Superior temporal gyrus (tissue), 1 donor: ENCODE measurements at regions not wholly inside any gene's neighbourhood (a gene's known extent, or its start where the extent isn't known, plus 50 kb on each side); places are given as distances from the start of the nearest gene placed in this dataset.
"Not testable (repeated sequence)": the region's sequence is repeated elsewhere in the genome, so short reads cannot be mapped to it uniquely, and the experiment has no call there.

Experiments used
- DNase-seq: peaks from one replicate; pipeline ENCODE4 v3.0.0-alpha.2; 2016; ENCODE audit errors: extremely low spot score

DNA sequence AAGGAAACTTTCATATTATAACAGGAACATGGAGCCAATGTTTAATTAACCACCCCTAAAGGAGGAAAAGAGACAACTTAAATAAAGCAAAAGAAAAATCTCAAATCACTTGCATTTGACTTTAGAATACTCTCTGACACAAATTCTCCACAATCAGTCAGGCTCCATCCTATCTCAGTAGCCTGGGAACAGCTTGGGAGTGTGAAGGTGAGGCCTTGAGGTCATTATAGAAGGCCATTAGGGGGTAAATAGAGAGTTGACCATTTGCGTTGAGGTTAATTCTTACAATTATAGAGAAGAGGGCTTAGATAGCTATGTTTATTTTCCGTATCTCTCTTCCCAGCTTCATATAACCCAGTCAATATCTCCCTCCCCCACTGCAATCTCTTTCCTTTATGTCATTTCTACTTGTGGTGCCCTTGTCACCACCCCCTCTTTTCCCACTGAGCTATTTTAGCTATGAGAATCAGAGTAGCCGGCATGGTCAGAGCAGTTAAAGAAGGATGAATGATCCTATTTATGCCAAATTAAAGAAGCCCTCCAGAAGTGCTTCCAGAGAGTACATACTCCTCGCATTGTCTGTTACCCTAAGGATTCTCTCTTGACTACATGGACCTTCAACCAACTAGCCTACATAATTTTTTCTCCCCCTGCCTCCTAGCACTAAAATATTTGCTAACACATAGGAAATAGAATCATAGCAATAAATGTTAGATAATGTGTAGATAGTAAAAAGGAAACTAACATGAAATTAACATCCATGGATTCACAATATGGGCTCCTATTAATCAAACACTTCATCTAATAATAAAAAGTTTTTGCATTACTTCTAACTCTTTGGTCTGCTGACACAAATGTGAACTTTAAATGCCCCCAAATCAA lies 135.2 kb upstream of the KRR1 start:
- DNase-seq = no peak

DNA sequence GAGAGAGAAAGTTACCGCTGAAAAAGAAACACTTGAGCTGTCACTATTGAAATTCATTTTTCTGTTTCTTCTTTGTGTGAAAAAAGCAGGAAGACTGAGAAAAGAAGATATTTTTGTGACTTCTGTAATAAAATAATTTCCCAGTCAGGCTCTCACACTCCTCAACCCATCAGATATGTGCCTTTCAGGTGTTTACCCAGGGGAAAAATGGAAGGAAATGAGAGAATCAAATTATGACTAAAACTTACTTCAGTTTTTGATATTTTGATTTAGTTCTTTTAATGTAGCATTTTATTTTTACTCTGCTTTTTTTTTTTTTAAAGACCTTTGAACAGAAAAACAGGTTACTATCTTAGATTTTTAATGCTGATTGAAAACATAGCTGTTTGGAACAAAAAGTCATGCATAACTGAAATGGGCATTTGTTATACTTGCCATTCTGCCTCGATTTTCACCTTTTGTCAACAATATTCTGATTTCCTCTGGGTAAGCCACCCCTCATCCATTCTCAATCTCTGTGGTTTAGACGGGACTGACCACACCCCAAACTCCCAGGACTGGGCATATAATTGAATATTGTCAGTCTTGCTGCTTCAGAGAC lies 133.2 kb upstream of the KRR1 start:
- DNase-seq = no peak

- DNase-seq = not testable (repeated sequence)
Observed at GRCh38 chr12:75643119-75643518, 131.7 kb upstream of the KRR1 start.

DNA sequence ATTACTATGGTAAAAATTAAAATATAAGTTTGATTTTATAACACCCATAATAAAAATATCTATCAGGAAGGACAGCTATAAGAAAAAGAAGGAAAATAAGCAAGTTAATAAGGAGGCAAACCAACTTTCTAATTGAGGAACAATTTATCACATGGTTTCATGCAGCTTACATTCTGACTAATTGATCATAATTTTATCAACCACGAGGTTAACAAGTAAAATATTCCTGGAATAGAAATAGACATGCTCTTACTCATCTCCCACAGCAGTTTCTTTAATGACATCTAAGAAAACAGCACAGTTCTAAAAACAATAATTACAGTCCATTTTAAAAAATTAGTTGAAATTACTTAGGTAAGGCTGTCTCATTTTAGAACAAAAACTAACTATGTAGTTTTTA lies 130.8 kb upstream of the KRR1 start:
- DNase-seq = no peak

GRCh38 chr12:75641031-75641780 lies 129.8 kb upstream of the KRR1 start:
- no peak for DNase-seq

DNA sequence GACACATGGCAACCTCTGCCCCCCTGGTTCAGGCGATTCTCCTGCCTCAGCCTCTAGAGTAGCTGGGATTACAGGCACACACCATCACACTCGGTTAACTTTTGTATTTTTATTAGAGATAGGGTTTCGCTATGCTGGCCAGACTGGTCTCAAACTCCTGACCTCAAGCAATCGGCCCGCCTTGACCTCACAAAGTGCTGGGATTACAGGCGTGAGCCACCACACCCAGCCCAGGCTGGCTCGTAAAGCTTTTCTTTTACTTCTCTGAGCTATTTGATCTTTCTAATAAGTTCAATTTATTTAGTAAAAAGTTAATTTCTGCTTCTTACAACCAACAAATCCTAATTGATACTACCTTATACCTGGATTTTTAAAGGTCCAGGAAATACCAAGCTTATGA lies 127.4 kb upstream of the KRR1 start:
- no peak for DNase-seq

- DNase-seq = no peak
Observed at GRCh38 chr12:75636607-75637006, 125.2 kb upstream of the KRR1 start.

DNA sequence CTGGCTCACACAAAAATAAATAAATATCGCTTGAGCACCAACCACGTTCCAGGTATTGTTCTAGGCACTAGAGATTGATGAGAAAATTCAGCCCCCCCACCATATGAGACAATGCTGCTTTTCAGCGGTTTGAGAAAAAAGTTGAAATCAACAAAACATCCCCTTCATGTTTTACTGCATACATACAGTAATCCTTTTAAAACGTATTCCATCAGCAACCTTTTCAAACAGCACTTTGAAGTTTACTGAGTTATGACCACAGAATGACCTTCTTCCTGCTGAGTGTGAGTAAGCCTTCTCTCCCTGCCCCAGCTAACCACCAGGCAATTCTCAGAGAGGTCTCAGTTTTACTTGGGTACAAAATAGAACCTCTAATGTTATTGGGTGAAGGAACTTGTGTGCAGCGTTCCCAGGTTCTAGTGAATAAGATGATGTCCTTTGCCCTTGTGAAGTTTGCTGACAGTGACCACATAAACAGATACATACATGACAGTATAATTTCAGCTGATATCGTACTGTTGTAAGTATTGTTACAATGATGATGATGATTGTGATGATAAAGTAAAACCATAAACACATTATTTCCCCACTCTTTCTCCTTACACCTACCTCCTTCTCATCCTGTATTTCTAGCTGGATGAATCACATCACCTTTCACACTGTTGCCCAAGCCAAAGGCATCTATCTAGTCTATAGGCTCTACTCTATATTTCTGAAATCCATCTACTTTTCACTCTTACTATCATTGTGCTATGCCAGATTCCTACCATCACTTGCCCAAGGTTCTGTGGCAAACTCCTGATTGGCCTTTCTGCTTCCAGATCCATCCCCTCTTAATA lies 124.4 kb upstream of the KRR1 start:
- DNase-seq = no peak

GRCh38 chr12:75634244-75635222 lies 123.1 kb upstream of the KRR1 start:
- DNase-seq = no peak

GRCh38 chr12:75633789-75634188 lies 122.4 kb upstream of the KRR1 start:
- DNase-seq = no peak

DNA sequence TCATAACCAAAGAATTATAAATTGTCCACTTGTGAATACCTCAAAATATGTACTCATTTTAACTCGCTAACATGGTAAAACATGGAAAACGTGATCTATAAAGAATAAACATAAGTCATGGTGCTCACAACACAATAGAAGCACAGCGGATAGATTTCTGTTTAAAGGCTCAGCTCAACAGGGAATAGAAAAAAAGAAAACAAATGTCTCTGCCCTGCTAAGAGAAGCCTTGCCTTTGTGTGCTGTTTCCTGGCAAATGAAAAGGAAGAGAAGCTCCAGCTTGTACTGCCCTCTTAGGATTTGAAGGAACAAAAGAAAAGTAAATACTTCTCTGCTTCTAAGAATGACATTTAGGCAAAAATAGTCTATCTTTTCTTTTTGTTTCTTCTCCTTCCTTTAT lies 121.0 kb upstream of the KRR1 start:
- no peak for DNase-seq

DNA sequence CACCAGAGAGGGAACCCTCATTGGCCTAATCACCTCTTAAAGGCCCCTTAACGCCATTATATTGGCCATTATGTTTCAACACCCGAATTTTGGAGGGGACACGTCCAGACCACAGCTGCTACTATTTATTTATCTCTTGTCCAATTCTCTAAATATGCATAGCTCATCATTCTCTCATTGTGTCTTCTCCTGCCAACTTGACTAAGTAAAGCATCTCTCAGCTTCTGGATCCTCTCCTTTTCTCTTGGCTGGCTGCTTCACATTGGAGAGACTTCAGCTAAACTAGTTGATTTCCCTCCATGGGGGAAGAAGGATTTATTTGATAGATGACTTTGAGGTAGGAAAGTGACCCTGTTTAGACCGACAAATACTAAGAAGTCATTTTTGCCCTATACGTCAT lies 120.4 kb upstream of the KRR1 start:
- no peak for DNase-seq

DNA sequence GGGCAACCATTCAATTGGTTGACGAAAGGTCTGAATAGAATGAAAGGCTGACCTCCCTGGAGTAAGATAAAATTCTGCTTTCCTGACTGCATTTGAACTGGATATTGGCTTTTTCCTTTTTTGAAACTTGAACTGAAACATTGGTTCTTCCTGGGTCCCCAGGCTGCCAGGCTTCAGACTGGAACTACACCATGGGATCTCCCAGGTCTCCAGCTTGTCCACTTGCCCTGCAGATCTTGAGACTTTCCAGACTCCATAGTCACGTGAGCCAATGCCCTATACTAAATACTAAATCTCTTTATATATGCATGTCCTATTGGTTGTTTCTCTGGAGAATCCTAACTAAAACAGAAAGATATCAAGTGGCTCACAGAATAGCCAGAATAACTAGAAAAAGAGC lies 118.7 kb upstream of the KRR1 start:
- DNase-seq = no peak

DNA sequence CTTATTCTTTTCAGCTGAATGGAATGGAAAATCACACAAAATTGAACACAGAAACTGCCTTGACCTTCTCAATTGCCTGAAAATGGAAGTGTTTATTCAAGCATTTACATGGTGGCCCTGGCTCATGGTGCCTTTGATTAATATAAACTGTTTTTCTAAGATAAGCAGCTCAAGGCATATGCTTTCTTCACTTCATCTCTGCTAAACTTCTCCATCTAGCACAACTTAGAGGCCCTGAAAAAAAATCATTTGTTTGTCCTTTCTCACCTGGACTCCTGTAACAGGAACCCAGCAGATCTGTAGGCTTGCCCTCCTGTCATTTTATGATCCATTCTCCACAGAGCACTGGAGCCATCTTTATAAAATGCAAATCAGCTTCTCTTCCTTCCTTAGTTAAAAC lies 117.5 kb upstream of the KRR1 start:
- DNase-seq = no peak

- no peak for DNase-seq
Observed at GRCh38 chr12:75628511-75628910, 117.1 kb upstream of the KRR1 start.

DNA sequence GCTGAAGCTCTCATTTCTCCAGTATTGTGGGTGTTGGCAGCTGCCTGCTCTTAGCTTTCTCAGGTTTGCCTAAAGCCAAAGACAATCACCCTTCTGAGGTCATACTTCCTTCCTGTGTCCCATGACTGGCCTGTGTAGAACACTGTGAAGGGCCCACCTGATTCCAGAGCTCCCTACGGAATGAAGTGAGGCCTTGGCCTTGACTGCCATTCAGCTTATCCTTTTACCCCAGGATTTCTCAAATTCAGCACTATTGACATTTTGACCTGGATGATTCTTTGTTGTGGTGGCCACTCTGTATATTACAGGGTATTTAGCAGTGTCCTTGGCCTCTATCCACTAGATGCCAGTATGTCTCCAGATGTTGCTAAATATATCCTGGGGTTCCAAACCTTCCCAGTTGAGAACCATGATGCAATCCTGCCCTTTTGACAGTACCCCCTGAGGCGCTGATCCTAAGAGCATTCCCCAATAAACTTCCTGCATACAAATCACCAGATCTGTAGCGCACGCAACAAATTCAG lies 112.3 kb upstream of the KRR1 start:
- DNase-seq = no peak

GRCh38 chr12:75622492-75622891 lies 111.1 kb upstream of the KRR1 start:
- DNase-seq = no peak

DNA sequence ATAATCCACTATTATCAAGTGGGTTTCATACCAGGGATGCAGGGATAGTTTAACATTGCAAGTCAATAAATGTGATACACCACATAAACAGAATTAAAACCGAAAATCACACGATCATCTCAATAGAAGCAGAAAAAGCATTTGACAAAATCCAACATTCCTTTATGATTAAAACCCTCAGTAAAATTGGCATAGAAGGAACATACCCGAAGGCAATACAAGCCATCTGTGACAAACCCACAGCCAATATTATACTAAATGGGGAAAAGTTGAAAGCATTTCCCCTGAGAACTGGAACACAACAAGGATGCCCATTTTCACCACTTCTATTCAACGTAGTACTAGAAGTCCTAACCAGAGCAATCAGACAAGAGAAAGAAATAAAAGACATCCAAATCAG lies 103.0 kb upstream of the KRR1 start:
- not testable (repeated sequence) for DNase-seq

DNA sequence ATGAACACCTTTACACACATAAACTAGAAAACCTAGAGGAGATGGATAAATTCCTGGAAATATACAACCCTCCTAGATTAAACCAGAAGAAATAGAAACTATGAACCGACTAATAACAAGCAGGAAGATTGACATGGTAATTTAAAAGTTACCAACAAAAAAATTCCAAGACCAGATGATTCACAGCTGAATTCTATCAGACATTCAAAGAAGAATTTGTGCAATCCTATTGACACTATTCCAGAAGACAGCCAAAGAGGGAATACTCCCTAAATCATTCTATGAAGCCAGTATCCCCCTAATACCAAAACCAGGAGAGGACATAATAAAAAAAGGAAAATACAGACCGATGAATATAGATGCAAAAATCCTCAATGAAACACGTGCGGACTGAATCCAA lies 102.6 kb upstream of the KRR1 start:
- no peak for DNase-seq

DNA sequence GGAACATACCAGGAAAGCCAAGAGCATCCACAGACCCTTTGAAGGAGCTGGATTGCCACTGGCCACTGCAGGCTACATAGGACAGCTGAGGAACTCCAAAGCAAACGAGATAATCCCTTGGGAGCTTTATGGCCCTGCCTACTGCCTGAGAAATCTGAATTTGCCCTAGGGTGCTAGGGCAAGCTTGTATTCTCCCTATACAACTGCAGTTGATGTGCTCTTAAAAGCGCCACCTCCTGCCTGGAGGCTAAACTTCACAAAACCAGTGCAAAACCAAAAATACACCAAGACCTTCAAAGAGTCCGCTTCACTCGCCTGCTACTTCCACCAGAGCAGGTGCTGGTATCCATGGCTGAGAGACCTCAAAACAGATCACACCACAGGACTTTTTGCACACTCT lies 99.6 kb upstream of the KRR1 start:
- no peak for DNase-seq
